ENCODE measurements at regions not wholly inside any gene's neighbourhood (a gene's known extent, or its start where the extent isn't known, plus 50 kb on each side); places are given as distances from the start of the nearest gene placed in this dataset.

- no peak for DNase-seq
These were observed 352.6 kb downstream of the SEC14L1 start for GRCh38 chr17:77493238-77493820.

- no peak for DNase-seq
These were observed 353.3 kb downstream of the SEC14L1 start for GRCh38 chr17:77493901-77494663.

- DNase-seq, result peak; percentile 61 to 81
These were observed 354.1 kb downstream of the SEC14L1 start for GRCh38 chr17:77494664-77495435.

GRCh38 chr17:77495575-77495974 is 354.8 kb downstream of the SEC14L1 start:
- no peak for DNase-seq

GRCh38 chr17:77496401-77496801 is 355.6 kb downstream of the SEC14L1 start:
- DNase-seq, result no peak

- no peak for DNase-seq
These were observed 356.2 kb downstream of the SEC14L1 start for GRCh38 chr17:77496831-77497577.

- DNase-seq, result no peak
These were observed 356.8 kb downstream of the SEC14L1 start for GRCh38 chr17:77497578-77497934.

GRCh38 chr17:77498091-77498741 is 357.4 kb downstream of the SEC14L1 start:
- no peak for DNase-seq

GRCh38 chr17:77498791-77499698 is 358.3 kb downstream of the SEC14L1 start:
- DNase-seq, result no peak

- DNase-seq, result no peak
These were observed 359.1 kb downstream of the SEC14L1 start for GRCh38 chr17:77499699-77500435.

GRCh38 chr17:77501101-77501566 is 360.4 kb downstream of the SEC14L1 start:
- DNase-seq, result peak in 1 of 2 experiments; percentile 42

- no peak for DNase-seq
These were observed 361.2 kb downstream of the SEC14L1 start for GRCh38 chr17:77501751-77502625.

- no peak for DNase-seq
These were observed 362.0 kb downstream of the SEC14L1 start for GRCh38 chr17:77502626-77503292.

GRCh38 chr17:77503293-77503655 is 362.5 kb downstream of the SEC14L1 start:
- no peak for DNase-seq

GRCh38 chr17:77503916-77504651 is 363.3 kb downstream of the SEC14L1 start:
- no peak for DNase-seq

- DNase-seq, result no peak
These were observed 363.9 kb downstream of the SEC14L1 start for GRCh38 chr17:77504652-77505155.

GRCh38 chr17:77505181-77505639 is 364.4 kb downstream of the SEC14L1 start:
- DNase-seq, result no peak

Data from NCI-H524 (cell line).